GM12875 (cell line): ENCODE measurements at regions not wholly inside any gene's neighbourhood (a gene's known extent, or its start where the extent isn't known, plus 50 kb on each side); places are given as distances from the start of the nearest gene placed in this dataset.
"Not testable (repeated sequence)": the region's sequence is repeated elsewhere in the genome, so short reads cannot be mapped to it uniquely, and the experiment has no call there.

Source experiments
- H3K4me3 ChIP-seq: one replicate; pipeline ENCODE4 v1.5.1; 2011; ENCODE audit warnings: low read depth, low read length, control low read depth
- CTCF ChIP-seq: IDR thresholded peaks from 2 replicates; pipeline ENCODE4 v1.5.1; 2011; ENCODE audit warnings: low read depth, mild to moderate bottlenecking, control low read depth, inconsistent platforms, low read length, moderate library complexity, borderline replicate concordance; ENCODE audit not compliant: insufficient read depth

- no peak overlapping the region for H3K4me3 ChIP-seq
- no peak for TF ChIP-seq CTCF
Observed at GRCh38 chr12:30525171-30525570, 170.5 kb downstream of the IPO8 start.

GRCh38 chr12:30520285-30520684 lies 175.4 kb downstream of the IPO8 start:
- H3K4me3 ChIP-seq, result not testable (repeated sequence)

GRCh38 chr12:30519535-30519934 lies 176.1 kb downstream of the IPO8 start:
- H3K4me3 ChIP-seq, result no peak overlapping the region
- TF ChIP-seq CTCF, result no peak

- no peak overlapping the region for H3K4me3 ChIP-seq
- no peak for TF ChIP-seq CTCF
Observed at GRCh38 chr12:30517320-30517719, 178.3 kb downstream of the IPO8 start.

- no peak for TF ChIP-seq CTCF
- H3K4me3 ChIP-seq, result no peak overlapping the region
Observed at GRCh38 chr12:30515351-30515750, 180.3 kb downstream of the IPO8 start.

- no peak overlapping the region for H3K4me3 ChIP-seq
- TF ChIP-seq CTCF, result no peak
Observed at GRCh38 chr12:30514666-30515065, 181.0 kb downstream of the IPO8 start.

GRCh38 chr12:30508205-30508967 lies 187.3 kb downstream of the IPO8 start:
- H3K4me3 ChIP-seq, result no peak overlapping the region
- TF ChIP-seq CTCF, result no peak

- no peak overlapping the region for H3K4me3 ChIP-seq
- no peak for TF ChIP-seq CTCF
Observed at GRCh38 chr12:30507576-30507975, 188.1 kb downstream of the IPO8 start.
